H9 (cell line): ENCODE measurements at regions not wholly inside any gene's neighbourhood (a gene's known extent, or its start where the extent isn't known, plus 50 kb on each side); places are given as distances from the start of the nearest gene placed in this dataset.

Experiments
- DNase-seq: peaks from one replicate; pipeline ENCODE4 v3.0.0-alpha.2; 2017
- H2AFZ ChIP-seq: one replicate; pipeline ENCODE4 v1.6.1; 2013; ENCODE audit warnings: mild to moderate bottlenecking, low read length, control low read depth, moderate library complexity
- H2AK5ac ChIP-seq: 2 replicates; pipeline ENCODE4 v1.6.1; 2013; ENCODE audit warnings: low read length, control low read depth, mixed read lengths; ENCODE audit not compliant: insufficient read length
- H2BK120ac ChIP-seq: one replicate; pipeline ENCODE4 v1.6.1; 2013; ENCODE audit warnings: low read depth, mild to moderate bottlenecking, low read length, control low read depth, inconsistent platforms; ENCODE audit not compliant: poor library complexity, severe bottlenecking
- H2BK12ac ChIP-seq: 2 replicates; pipeline ENCODE4 v1.6.1; 2013; ENCODE audit warnings: low read length, control low read depth, mixed read lengths, low read depth; ENCODE audit not compliant: insufficient read length
- H2BK15ac ChIP-seq: 2 replicates; pipeline ENCODE4 v1.6.1; 2013; ENCODE audit warnings: low read depth, low read length, control low read depth
- H2BK20ac ChIP-seq: one replicate; pipeline ENCODE4 v1.6.1; 2013; ENCODE audit warnings: low read depth, mild to moderate bottlenecking, low read length, control low read depth, inconsistent platforms; ENCODE audit not compliant: poor library complexity, severe bottlenecking
- H2BK5ac ChIP-seq: 2 replicates; pipeline ENCODE4 v1.6.1; 2013; ENCODE audit warnings: low read length, control low read depth, mixed read lengths; ENCODE audit not compliant: insufficient read length
- H3K14ac ChIP-seq: 2 replicates; pipeline ENCODE4 v1.6.1; 2013; ENCODE audit warnings: low read length, control low read depth; ENCODE audit not compliant: insufficient read depth
- H3K18ac ChIP-seq: 2 replicates; pipeline ENCODE4 v1.6.1; 2013; ENCODE audit warnings: low read depth, mild to moderate bottlenecking, mixed read lengths, low read length, control low read depth; ENCODE audit not compliant: insufficient read length
- H3K23ac ChIP-seq: 2 replicates; pipeline ENCODE4 v1.6.1; 2013; ENCODE audit warnings: low read length, control low read depth, mixed read lengths, low read depth; ENCODE audit not compliant: insufficient read length
- H3K23me2 ChIP-seq: 2 replicates; pipeline ENCODE4 v1.6.1; 2013; ENCODE audit warnings: low read depth, mild to moderate bottlenecking, mixed read lengths, low read length, control low read depth; ENCODE audit not compliant: insufficient read length, poor library complexity, severe bottlenecking
- H3K27ac ChIP-seq: 2 replicates; pipeline ENCODE4 v1.5.1; 2013; ENCODE audit warnings: low read length, control low read depth, mixed read lengths, low read depth; ENCODE audit not compliant: insufficient read length
- H3K27me3 ChIP-seq: 2 replicates; pipeline ENCODE4 v1.6.1; 2013; ENCODE audit warnings: low read length, control low read depth, inconsistent platforms; ENCODE audit not compliant: insufficient read depth
- H3K4ac ChIP-seq: 2 replicates; pipeline ENCODE4 v1.6.1; 2013; ENCODE audit warnings: low read depth, mild to moderate bottlenecking, control low read depth, inconsistent platforms, low read length, moderate library complexity
- H3K4me1 ChIP-seq: 2 replicates; pipeline ENCODE4 v1.6.1; 2013; ENCODE audit warnings: low read length, control low read depth, inconsistent platforms; ENCODE audit not compliant: insufficient read depth
- H3K4me2 ChIP-seq: 2 replicates; pipeline ENCODE4 v1.6.1; 2013; ENCODE audit warnings: low read length, control low read depth, mixed read lengths; ENCODE audit not compliant: insufficient read length, insufficient read depth
- H3K56ac ChIP-seq: 2 replicates; pipeline ENCODE4 v1.6.1; 2013; ENCODE audit warnings: low read depth, mild to moderate bottlenecking, mixed read lengths, low read length, control low read depth; ENCODE audit not compliant: insufficient read length
- H3K79me1 ChIP-seq: 2 replicates; pipeline ENCODE4 v1.6.1; 2013; ENCODE audit warnings: low read depth, mild to moderate bottlenecking, moderate library complexity, low read length, control low read depth, inconsistent platforms; ENCODE audit not compliant: insufficient read depth, poor library complexity, severe bottlenecking
- H3K79me2 ChIP-seq: 2 replicates; pipeline ENCODE4 v1.6.1; 2013; ENCODE audit warnings: low read length, control low read depth, inconsistent platforms; ENCODE audit not compliant: insufficient read depth
- H3K9ac ChIP-seq: 2 replicates; pipeline ENCODE4 v1.6.1; 2013; ENCODE audit warnings: low read length, control low read depth, mixed read lengths; ENCODE audit not compliant: insufficient read length; ENCODE audit errors: extremely low read depth
- H3K9me3 ChIP-seq: one replicate; pipeline ENCODE4 v1.6.1; 2013; ENCODE audit warnings: low read depth, low read length, inconsistent platforms; ENCODE audit not compliant: control insufficient read depth
- H3T11ph ChIP-seq: one replicate; pipeline ENCODE4 v1.6.1; 2013; ENCODE audit warnings: mild to moderate bottlenecking, low read length, control low read depth, inconsistent platforms
- H4K20me1 ChIP-seq: one replicate; pipeline ENCODE4 v1.6.1; 2013; ENCODE audit not compliant: control insufficient read depth, insufficient read length, insufficient read depth
- H4K5ac ChIP-seq: 2 replicates; pipeline ENCODE4 v1.6.1; 2013; ENCODE audit warnings: low read depth, mild to moderate bottlenecking, mixed read lengths, low read length, control low read depth; ENCODE audit not compliant: insufficient read length
- H4K8ac ChIP-seq: replicated peaks from 2 replicates; pipeline ENCODE4 v1.6.1; 2013; ENCODE audit warnings: low read length, control low read depth, mixed read lengths, low read depth; ENCODE audit not compliant: insufficient read length
- H4K91ac ChIP-seq: 2 replicates; pipeline ENCODE4 v1.6.1; 2013; ENCODE audit warnings: low read depth, mild to moderate bottlenecking, moderate library complexity, mixed read lengths, low read length, control low read depth; ENCODE audit not compliant: insufficient read length
- H3K27ac Mint-ChIP-seq, 3 experiments: 2 replicates in 2 of 3; 3 replicates in 1 of 3; pipeline ENCODE4 v1.8.0; 2020 to 2021; ENCODE audit warnings: mixed read lengths in 3 of 3, mild to moderate bottlenecking in 1 of 3, moderate library complexity in 1 of 3
- H3K27me3 Mint-ChIP-seq: 2 replicates; pipeline ENCODE4 v1.8.0; 2021; ENCODE audit warnings: low read depth, mild to moderate bottlenecking, moderate library complexity, mixed read lengths
- H3K36me3 Mint-ChIP-seq, 3 experiments: 2 replicates in 2 of 3; 3 replicates in 1 of 3; pipeline ENCODE4 v1.8.0; 2020 to 2021; ENCODE audit warnings: low read depth in 3 of 3, mixed read lengths in 3 of 3; ENCODE audit not compliant: insufficient read depth in 1 of 3
- H3K4me1 Mint-ChIP-seq, 2 experiments: 2 replicates each; pipeline ENCODE4 v1.8.0; 2020; ENCODE audit warnings: mixed read lengths in 2 of 2
- H3K4me3 Mint-ChIP-seq, 2 experiments: 2 replicates in 1 of 2; 3 replicates in 1 of 2; pipeline ENCODE4 v1.8.0; 2020 to 2021; ENCODE audit warnings: mild to moderate bottlenecking in 2 of 2, mixed read lengths in 2 of 2, moderate library complexity in 1 of 2
- H3K9me3 Mint-ChIP-seq, 2 experiments: 2 replicates in 1 of 2; 3 replicates in 1 of 2; pipeline ENCODE4 v1.8.0; 2020; ENCODE audit warnings: mild to moderate bottlenecking in 2 of 2, mixed read lengths in 2 of 2, moderate library complexity in 1 of 2
- CTCF ChIP-seq: fragments of 200-600 bp; sonication (generic); conservative IDR thresholded peaks from 3 replicates; pipeline ENCODE4 v1.8.0; 2021; ENCODE audit warnings: antibody characterized with exemption, mild to moderate bottlenecking
- WGBS: extraction: QIAGEN DNeasy Blood & Tissue Kit; methylation state at CpG from one replicate; pipeline ENCODE4 v1.1.7; 2013; ENCODE audit warnings: missing lambda C conversion rate, low lambda C conversion rate, mixed read lengths; ENCODE audit not compliant: insufficient read length; ENCODE audit errors: extremely low coverage; 5-methylcytosine and 5-hydroxymethylcytosine counted together

GRCh38 chr17:73711916-73712315, 67.7 kb upstream of the SDK2 start:
- H3K79me2 ChIP-seq = no peaks in the 10 kb centered on the region
- H3K4ac ChIP-seq = no peak overlapping the region
- no peak overlapping the region for H2BK20ac ChIP-seq
- no peak overlapping the region for H2BK120ac ChIP-seq
- no peak overlapping the region for H3T11ph ChIP-seq
- H3K9ac ChIP-seq = no peak overlapping the region
- no peak overlapping the region for H3K23ac ChIP-seq
- H3K36me3 Mint-ChIP-seq = peaks cover 0 to 5% (median 0%) of the 10 kb centered on the region in 3 experiments; a peak in 2 of 7 replicates
- peak overlapping the region in 1 of 3 experiments; percentile 24; a peak in 2 of 7 replicates for H3K27ac Mint-ChIP-seq
- H4K8ac ChIP-seq = no peak overlapping the region
- no peaks in the 10 kb centered on the region; the same call in 1 of the 2 replicates for H3K4me1 ChIP-seq
- DNase-seq = no peak
- H4K5ac ChIP-seq = no peak overlapping the region
- no peak overlapping the region for H3K27ac ChIP-seq
- H3K27me3 Mint-ChIP-seq = peaks cover 52% of the 10 kb centered on the region
- no peaks in the 10 kb centered on the region for H3K23me2 ChIP-seq
- H2BK15ac ChIP-seq = no peak overlapping the region
- H3K4me2 ChIP-seq = no peak overlapping the region
- no peak overlapping the region for H2AK5ac ChIP-seq
- peaks cover 21 to 24% of the 10 kb centered on the region in 2 experiments for H3K4me1 Mint-ChIP-seq
- no peaks in the 10 kb centered on the region for H4K20me1 ChIP-seq
- no peak overlapping the region for H2BK5ac ChIP-seq
- no peak overlapping the region for H3K18ac ChIP-seq
- H3K9me3 Mint-ChIP-seq = peaks cover 3 to 6% of the 10 kb centered on the region in 2 experiments; a peak in 4 of 5 replicates
- no peaks in the 10 kb centered on the region for H3K79me1 ChIP-seq
- no peaks in the 10 kb centered on the region for H3K9me3 ChIP-seq
- no peak overlapping the region for H2AFZ ChIP-seq
- H3K14ac ChIP-seq = no peak overlapping the region
- H3K4me3 Mint-ChIP-seq = no peak overlapping the region
- no peak overlapping the region for H3K56ac ChIP-seq
- H2BK12ac ChIP-seq = no peak overlapping the region
- no peak for TF ChIP-seq CTCF
- WGBS = no CpG with 5 or more reads among the region's 8 CpGs
- no peaks in the 10 kb centered on the region for H3K27me3 ChIP-seq
- no peak overlapping the region for H4K91ac ChIP-seq
